BJ (cell line): ENCODE measurements at regions not wholly inside any gene's neighbourhood (a gene's known extent, or its start where the extent isn't known, plus 50 kb on each side); places are given as distances from the start of the nearest gene placed in this dataset.
A peak's percentile ranks its signal among the peaks of the same experiment; 100 is the strongest.
"Not testable (repeated sequence)": the region's sequence is repeated elsewhere in the genome, so short reads cannot be mapped to it uniquely, and the experiment has no call there.

Experiments used
- CTCF ChIA-PET: fragments of 350-600 bp; formaldehyde crosslinking; extraction: SDS; loops from one replicate; lab custom pipeline; 2021; ENCODE audit warnings: antibody characterized with exemption, inconsistent platforms; lab: Yijun Ruan, JAX
- POLR2A ChIA-PET: fragments of 300-600 bp; sonication (Branson Sonifier 250); formaldehyde crosslinking; extraction: SDS; loops from one replicate; lab custom pipeline; 2021; ENCODE audit warnings: antibody characterized with exemption; lab: Charles Lee
- DNase-seq: peaks from one replicate; pipeline ENCODE4 v3.0.0-alpha.2; 2011; ENCODE audit warnings: low read depth
- H3K27me3 ChIP-seq: 2 replicates; pipeline ENCODE4 v1.6.0; 2011; ENCODE audit warnings: low read length; ENCODE audit not compliant: control insufficient read depth, insufficient read depth
- H3K36me3 ChIP-seq: 2 replicates; pipeline ENCODE4 v1.5.1; 2011; ENCODE audit warnings: low read length; ENCODE audit not compliant: control insufficient read depth, insufficient read depth
- H3K4me3 ChIP-seq: 2 replicates; pipeline ENCODE4 v1.5.1; 2011; ENCODE audit warnings: low read depth, mild to moderate bottlenecking, control low read depth, low read length
- TF ChIP-seq, protein P1 (sequence below): IDR thresholded peaks from 2 replicates; pipeline ENCODE4 v1.5.1; 2011; ENCODE audit warnings: low read depth, mild to moderate bottlenecking, control low read depth, inconsistent platforms, low read length, moderate library complexity; ENCODE audit not compliant: insufficient read depth

DNA sequence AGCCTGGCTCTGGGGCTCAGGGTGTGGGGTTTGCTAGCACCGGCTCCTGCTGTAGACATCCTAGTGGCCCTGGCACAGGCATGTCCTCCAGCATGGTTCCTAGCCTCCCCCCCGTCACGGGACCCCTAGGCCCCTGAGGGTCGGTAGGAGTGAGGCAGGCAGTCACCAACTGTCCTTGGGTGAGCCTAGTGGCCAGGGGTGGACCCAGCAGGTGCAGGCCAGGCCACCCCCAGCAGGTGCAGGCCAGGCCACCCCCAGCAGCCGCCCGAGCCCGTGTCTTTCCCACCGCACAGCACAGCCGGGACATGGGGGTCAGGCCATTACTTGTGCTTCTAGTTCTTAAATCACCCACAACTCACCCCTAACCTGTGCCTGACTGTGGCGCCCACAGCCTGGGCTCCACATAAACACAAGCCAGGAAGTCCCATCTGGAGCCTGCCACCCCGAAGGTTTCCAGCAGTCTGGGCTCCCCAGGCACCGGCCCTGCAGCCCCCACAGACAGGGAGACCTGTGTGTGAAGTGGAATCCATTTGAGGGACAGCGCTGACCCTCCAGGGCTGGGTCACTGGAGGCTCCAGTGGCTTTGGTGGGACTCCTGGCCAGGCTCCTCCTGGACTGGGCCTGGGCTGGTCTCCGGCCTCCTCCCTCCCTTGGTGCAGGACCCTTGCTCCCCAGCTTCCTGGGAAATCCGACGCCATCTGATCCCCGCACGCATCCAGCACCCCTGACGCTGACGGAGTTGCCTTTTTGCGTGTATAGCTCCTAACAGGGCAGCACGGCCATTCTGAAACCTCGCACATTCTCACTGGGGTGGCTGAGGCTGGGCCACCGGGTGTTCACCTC is 114.1 kb upstream of the LPCAT1 start:
- ChIA-PET CTCF (interaction anchor here (1.4 kb wide), 1 partner anchor 7 kb away, joined by 5 read pairs; no protein-coding TSS in a partner anchor), POLR2A (interaction anchor here (0.8 kb wide), 1 partner anchor 429 kb away, joined by 3 read pairs; no protein-coding TSS in a partner anchor)
- TF ChIP-seq, protein P1, sequence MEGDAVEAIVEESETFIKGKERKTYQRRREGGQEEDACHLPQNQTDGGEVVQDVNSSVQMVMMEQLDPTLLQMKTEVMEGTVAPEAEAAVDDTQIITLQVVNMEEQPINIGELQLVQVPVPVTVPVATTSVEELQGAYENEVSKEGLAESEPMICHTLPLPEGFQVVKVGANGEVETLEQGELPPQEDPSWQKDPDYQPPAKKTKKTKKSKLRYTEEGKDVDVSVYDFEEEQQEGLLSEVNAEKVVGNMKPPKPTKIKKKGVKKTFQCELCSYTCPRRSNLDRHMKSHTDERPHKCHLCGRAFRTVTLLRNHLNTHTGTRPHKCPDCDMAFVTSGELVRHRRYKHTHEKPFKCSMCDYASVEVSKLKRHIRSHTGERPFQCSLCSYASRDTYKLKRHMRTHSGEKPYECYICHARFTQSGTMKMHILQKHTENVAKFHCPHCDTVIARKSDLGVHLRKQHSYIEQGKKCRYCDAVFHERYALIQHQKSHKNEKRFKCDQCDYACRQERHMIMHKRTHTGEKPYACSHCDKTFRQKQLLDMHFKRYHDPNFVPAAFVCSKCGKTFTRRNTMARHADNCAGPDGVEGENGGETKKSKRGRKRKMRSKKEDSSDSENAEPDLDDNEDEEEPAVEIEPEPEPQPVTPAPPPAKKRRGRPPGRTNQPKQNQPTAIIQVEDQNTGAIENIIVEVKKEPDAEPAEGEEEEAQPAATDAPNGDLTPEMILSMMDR, result no peak
- Histone ChIP-seq H3K4me3 (no peak overlapping the region), H3K36me3 (no peaks in the 10 kb centered on the region), H3K27me3 (peaks cover 2% of the 10 kb centered on the region; the same call in 1 of the 2 replicates)
- DNase-seq, result no peak

DNA sequence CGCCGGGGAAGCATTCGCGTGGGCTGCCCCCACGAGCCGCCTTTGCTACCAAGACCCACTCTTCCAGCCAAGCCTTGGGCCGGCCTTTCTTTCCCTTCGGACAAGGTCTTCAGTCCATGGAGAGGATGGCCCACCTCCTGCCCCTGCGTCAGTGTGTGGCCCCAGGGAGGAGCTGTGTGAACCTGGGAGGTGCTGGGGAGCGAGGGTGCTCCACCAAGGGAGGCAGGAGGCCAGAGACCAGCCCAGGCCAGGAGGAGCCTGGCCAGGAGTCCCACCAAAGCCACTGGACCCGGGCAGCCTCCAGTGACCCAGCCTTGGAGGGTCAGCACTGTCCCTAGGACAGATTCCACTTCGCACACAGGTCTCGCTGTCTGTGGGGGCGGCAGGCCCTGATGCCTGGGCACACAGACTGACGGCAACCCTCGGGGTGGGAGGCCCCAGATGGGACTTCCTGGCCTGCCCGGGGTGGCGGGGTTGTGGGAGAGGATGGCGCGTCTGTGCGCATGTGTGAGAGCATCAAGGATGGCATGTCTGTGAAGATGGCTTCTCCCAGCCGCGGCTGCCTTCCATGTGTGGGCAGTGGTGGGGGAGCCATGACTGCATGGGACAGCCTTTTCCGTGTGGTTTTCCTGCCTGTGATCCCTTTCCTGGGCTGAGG is 113.3 kb upstream of the LPCAT1 start:
- ChIA-PET POLR2A (no interaction called here), CTCF (interaction anchor here (1.4 kb wide), 1 partner anchor 8 kb away, joined by 5 read pairs; no protein-coding TSS in a partner anchor)
- TF ChIP-seq, protein P1, result no peak
- no peak for DNase-seq
- Histone ChIP-seq H3K36me3 (no peaks in the 10 kb centered on the region), H3K4me3 (no peak overlapping the region), H3K27me3 (peaks cover 2% of the 10 kb centered on the region; the same call in 1 of the 2 replicates)

DNA sequence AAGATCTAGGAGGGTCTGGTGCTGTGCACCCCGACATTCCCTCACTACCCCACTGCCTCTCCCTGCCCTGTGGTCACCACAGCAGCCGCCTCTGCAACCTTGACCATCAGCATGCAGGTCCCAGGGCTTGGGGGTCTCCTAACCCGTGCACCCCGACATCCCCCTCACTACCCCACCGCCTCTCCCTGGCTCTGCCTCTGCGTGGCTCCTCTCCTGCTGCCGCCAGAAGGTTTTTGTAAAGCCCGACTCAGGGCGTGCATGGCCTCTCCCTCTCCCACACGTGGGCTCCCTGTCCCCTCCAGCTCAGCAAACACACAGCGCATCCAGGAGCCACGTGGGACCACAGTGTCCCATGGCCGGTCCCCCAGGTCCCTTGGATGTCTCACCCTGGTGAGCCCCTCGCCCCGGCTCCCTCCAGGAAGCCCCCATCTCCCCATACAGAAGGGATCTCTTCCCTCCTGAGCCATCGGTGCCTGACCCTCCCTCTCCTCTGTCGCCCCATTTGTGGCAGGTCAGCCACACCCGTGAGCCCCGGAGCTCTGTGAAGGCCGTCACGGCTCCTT is 112.5 kb upstream of the LPCAT1 start:
- H3K4me3 ChIP-seq, H3K36me3 ChIP-seq, H3K27me3 ChIP-seq, DNase-seq, POLR2A ChIA-PET: not testable (repeated sequence)
- CTCF ChIA-PET, result interaction anchor here (1.4 kb wide), 1 partner anchor 9 kb away, joined by 5 read pairs; no protein-coding TSS in a partner anchor

DNA sequence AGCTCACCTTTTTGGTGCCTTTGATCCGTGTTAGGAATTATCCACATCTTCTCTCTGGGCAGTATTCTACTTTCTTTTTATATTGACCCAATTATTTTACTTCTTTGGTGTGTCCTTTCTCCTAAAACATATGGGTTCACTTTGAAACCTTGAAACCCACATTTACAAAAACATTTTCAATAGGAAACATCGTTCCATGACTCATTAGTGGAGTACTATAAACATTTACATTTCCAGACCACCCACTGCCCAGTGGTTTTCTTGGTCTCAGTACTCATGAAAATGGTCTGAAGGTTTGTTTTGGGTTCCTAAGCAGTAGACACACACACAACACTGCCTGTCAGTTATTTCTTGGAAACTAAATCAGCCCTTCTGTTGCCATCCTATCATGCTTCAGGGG is 111.7 kb upstream of the LPCAT1 start:
- CTCF ChIA-PET, result interaction anchor here (0.8 kb wide), 1 partner anchor 9 kb away, joined by 3 read pairs; no protein-coding TSS in a partner anchor
- H3K4me3 ChIP-seq, POLR2A ChIA-PET, H3K27me3 ChIP-seq, DNase-seq, H3K36me3 ChIP-seq: not testable (repeated sequence)

DNA sequence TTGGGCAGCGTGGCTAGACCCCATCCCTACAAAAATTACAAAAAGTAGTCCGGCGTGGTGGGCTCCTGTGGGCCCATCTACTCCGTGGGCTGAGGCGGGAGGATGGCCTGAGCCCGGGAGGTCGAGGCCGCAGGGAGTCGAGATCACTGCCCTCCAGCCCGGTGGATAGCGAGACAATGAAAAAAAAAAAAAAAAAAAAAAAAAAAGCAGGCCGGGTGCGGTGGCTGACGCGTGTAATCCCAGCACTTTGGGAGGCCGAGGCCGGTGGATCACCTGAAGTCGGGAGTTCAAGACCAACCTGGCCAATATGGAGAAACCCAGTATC is 110.5 kb upstream of the LPCAT1 start:
- CTCF ChIA-PET, result interaction anchor here (0.7 to 1.8 kb wide), 4 partner anchors 11 to 472 kb away, joined by 3 to 7 read pairs (median 3); no protein-coding TSS in a partner anchor
- Histone ChIP-seq H3K27me3 (no peaks in the 10 kb centered on the region), H3K4me3 (peak overlapping the region; percentile 61), H3K36me3 (no peaks in the 10 kb centered on the region)
- TF ChIP-seq, protein P1, result no peak
- no peak for DNase-seq
- POLR2A ChIA-PET, result no interaction called here
